Activated CD8-positive, alpha-beta T cell treated with anti-CD3 and anti-CD28 coated beads for 36 hours (primary cell): ENCODE measurements at regions not wholly inside any gene's neighbourhood (a gene's known extent, or its start where the extent isn't known, plus 50 kb on each side); places are given as distances from the start of the nearest gene placed in this dataset.

ENCODE experiments used
- ATAC-seq: fragments of 200-7000 bp; cut with Tn5 transposase; one replicate; pipeline ENCODE4 v1.10.0; 2021; ENCODE audit warnings: mild to moderate bottlenecking, moderate library complexity
- CTCF ChIA-PET: fragments of 350-600 bp; sonication (Branson Sonifier 250); formaldehyde crosslinking; loops from one replicate; lab custom pipeline; 2021; ENCODE audit warnings: antibody characterized with exemption; lab: Charles Lee
- POLR2A ChIA-PET: fragments of 350-600 bp; sonication (Branson Sonifier 250); formaldehyde crosslinking; loops from one replicate; lab custom pipeline; 2021; ENCODE audit warnings: antibody characterized with exemption; lab: Charles Lee
- DNase-seq: peaks from one replicate; pipeline ENCODE4 v3.0.0-alpha.2; 2020
- H3K27ac Mint-ChIP-seq: one replicate; pipeline ENCODE4 v1.8.0; 2021; ENCODE audit warnings: mild to moderate bottlenecking, mixed read lengths
- H3K27me3 Mint-ChIP-seq: one replicate; pipeline ENCODE4 v1.8.0; 2021; ENCODE audit warnings: mixed read lengths
- H3K36me3 Mint-ChIP-seq: one replicate; pipeline ENCODE4 v1.8.0; 2021; ENCODE audit warnings: low read depth, mixed read lengths
- H3K4me1 Mint-ChIP-seq: one replicate; pipeline ENCODE4 v1.8.0; 2021; ENCODE audit warnings: low read depth, mixed read lengths
- H3K4me3 Mint-ChIP-seq: one replicate; pipeline ENCODE4 v1.8.0; 2021; ENCODE audit warnings: mild to moderate bottlenecking, moderate library complexity, mixed read lengths
- H3K9me3 Mint-ChIP-seq: one replicate; pipeline ENCODE4 v1.8.0; 2021; ENCODE audit warnings: mixed read lengths
- CTCF ChIP-seq: fragments of 200-600 bp; IDR thresholded peaks from one replicate; pipeline ENCODE4 v1.8.0; 2022; ENCODE audit warnings: antibody characterized with exemption, mild to moderate bottlenecking
- intact Hi-C: fragments of 100-400 bp; cut with micrococcal nuclease; formaldehyde crosslinking; loops from one replicate; pipeline ENCODE4 v1.10.0; 2022

GRCh38 chr7:47685712-47686376 is 103.9 kb upstream of the TNS3 start:
- intact Hi-C loops: no loop called here
- H3K36me3 Mint-ChIP-seq: no peaks in the 10 kb centered on the region
- TF ChIP-seq CTCF: no peak
- no peak overlapping the region for H3K27ac Mint-ChIP-seq
- no peaks in the 10 kb centered on the region for H3K9me3 Mint-ChIP-seq
- no peak overlapping the region for H3K4me3 Mint-ChIP-seq
- POLR2A ChIA-PET: no interaction called here
- CTCF ChIA-PET: no interaction called here
- no peak for DNase-seq
- ATAC-seq: no peak
- H3K4me1 Mint-ChIP-seq: no peaks in the 10 kb centered on the region
- no peaks in the 10 kb centered on the region for H3K27me3 Mint-ChIP-seq

- TF ChIP-seq CTCF: no peak
Measured at GRCh38 chr7:47685151-47685550, 103.2 kb upstream of the TNS3 start.

GRCh38 chr7:47684728-47685127 is 102.8 kb upstream of the TNS3 start:
- POLR2A ChIA-PET: no interaction called here
- DNase-seq (no peak), ATAC-seq (no peak)
- no peaks in the 10 kb centered on the region for H3K9me3 Mint-ChIP-seq
- no peaks in the 10 kb centered on the region for H3K36me3 Mint-ChIP-seq
- H3K27ac Mint-ChIP-seq: no peak overlapping the region
- intact Hi-C loops: no loop called here
- H3K27me3 Mint-ChIP-seq: no peaks in the 10 kb centered on the region
- no peaks in the 10 kb centered on the region for H3K4me1 Mint-ChIP-seq
- H3K4me3 Mint-ChIP-seq: no peak overlapping the region
- CTCF ChIA-PET: interaction anchor here (0.6 kb wide), 1 partner anchor 30 kb away, joined by 3 read pairs; no protein-coding TSS in a partner anchor
- TF ChIP-seq CTCF: no peak

More at GRCh38 chr7:47685151-47685550, 103.2 kb upstream of the TNS3 start:
- no peak overlapping the region for H3K27ac Mint-ChIP-seq
- H3K27me3 Mint-ChIP-seq: no peaks in the 10 kb centered on the region
- H3K4me3 Mint-ChIP-seq: no peak overlapping the region
- POLR2A ChIA-PET: no interaction called here
- H3K36me3 Mint-ChIP-seq: no peaks in the 10 kb centered on the region
- DNase-seq: no peak
- CTCF ChIA-PET: interaction anchor here (0.6 kb wide), 1 partner anchor 30 kb away, joined by 3 read pairs; no protein-coding TSS in a partner anchor
- no peak for ATAC-seq
- H3K9me3 Mint-ChIP-seq: no peaks in the 10 kb centered on the region
- intact Hi-C loops: no loop called here
- no peaks in the 10 kb centered on the region for H3K4me1 Mint-ChIP-seq

GRCh38 chr7:47683485-47683898 is 101.6 kb upstream of the TNS3 start:
- ATAC-seq (no peak), DNase-seq (no peak)
- Mint-ChIP-seq H3K4me3 (no peak overlapping the region), H3K36me3 (no peaks in the 10 kb centered on the region), H3K4me1 (no peaks in the 10 kb centered on the region), H3K27me3 (no peaks in the 10 kb centered on the region), H3K9me3 (no peaks in the 10 kb centered on the region), H3K27ac (no peak overlapping the region)
- intact Hi-C loops: no loop called here
- ChIA-PET POLR2A (no interaction called here), CTCF (no interaction called here)
- no peak for TF ChIP-seq CTCF

- Mint-ChIP-seq H3K4me1 (no peaks in the 10 kb centered on the region), H3K27me3 (no peaks in the 10 kb centered on the region), H3K27ac (no peak overlapping the region), H3K36me3 (no peaks in the 10 kb centered on the region), H3K4me3 (no peak overlapping the region), H3K9me3 (no peaks in the 10 kb centered on the region)
- intact Hi-C loops: no loop called here
- DNase-seq (no peak), ATAC-seq (no peak)
- CTCF ChIA-PET: no interaction called here
- POLR2A ChIA-PET: no interaction called here
- no peak for TF ChIP-seq CTCF
Measured at GRCh38 chr7:47682874-47683273, 101.0 kb upstream of the TNS3 start.
